ENCODE measurements at regions not wholly inside any gene's neighbourhood (a gene's known extent, or its start where the extent isn't known, plus 50 kb on each side); places are given as distances from the start of the nearest gene placed in this dataset.
"Not testable (repeated sequence)": the region's sequence is repeated elsewhere in the genome, so short reads cannot be mapped to it uniquely, and the experiment has no call there.

GRCh38 chr6:51120016-51120415 lies 301.3 kb downstream of the TFAP2B start:
- 53% methylated on average over 3 of the region's 3 CpGs for WGBS
- TF ChIP-seq CTCF (IDR thresholded peaks at IDR 0.05) (no peak), POLR2AphosphoS5 (IDR thresholded peaks at IDR 0.05) (no peak), EP300 (IDR thresholded peaks at IDR 0.05) (no peak), POLR2A (IDR thresholded peaks at IDR 0.05; ENCODE audit: low read depth) (no peak)

GRCh38 chr6:51121380-51121976 lies 302.8 kb downstream of the TFAP2B start:
- H3K27ac ChIP-seq (replicated peaks in 1 of 4); H3K36me3 ChIP-seq; H3K9me3 ChIP-seq; intact Hi-C loops (cut with DNase I); H3K27me3 ChIP-seq; H3K4me3 ChIP-seq; H3K4me1 ChIP-seq; DNase-seq (ENCODE audit: extremely low spot score): not testable (repeated sequence)
- 87% methylated on average over 14 of the region's 22 CpGs for WGBS

More at GRCh38 chr6:51120016-51120415, 301.3 kb downstream of the TFAP2B start:
- no peaks in the 10 kb centered on the region for H3K27me3 ChIP-seq
- no peaks in the 10 kb centered on the region for H3K9me3 ChIP-seq
- DNase-seq (ENCODE audit: extremely low spot score): no peak
- intact Hi-C loops (cut with DNase I): no loop called here
- H3K4me3 ChIP-seq: no peak overlapping the region
- H3K36me3 ChIP-seq: no peaks in the 10 kb centered on the region
- H3K4me1 ChIP-seq: no peaks in the 10 kb centered on the region
- H3K27ac ChIP-seq (replicated peaks in 1 of 4): no peak overlapping the region

GRCh38 chr6:51129043-51129442 lies 310.4 kb downstream of the TFAP2B start:
- Histone ChIP-seq H3K4me3 (no peak overlapping the region), H3K36me3 (no peaks in the 10 kb centered on the region), H3K4me1 (no peaks in the 10 kb centered on the region), H3K9me3 (no peaks in the 10 kb centered on the region), H3K27me3 (no peaks in the 10 kb centered on the region), H3K27ac (replicated peaks in 1 of 4) (no peak overlapping the region)
- intact Hi-C loops (cut with DNase I): no loop called here
- no peak for TF ChIP-seq POLR2AphosphoS5 (IDR thresholded peaks at IDR 0.05)
- no peak for TF ChIP-seq POLR2A (IDR thresholded peaks at IDR 0.05; ENCODE audit: low read depth)
- TF ChIP-seq EP300 (IDR thresholded peaks at IDR 0.05): no peak
- no peak for TF ChIP-seq CTCF (IDR thresholded peaks at IDR 0.05)
- no peak for DNase-seq (ENCODE audit: extremely low spot score)

GRCh38 chr6:51137777-51138176 lies 319.1 kb downstream of the TFAP2B start:
- Histone ChIP-seq H3K27ac (replicated peaks in 1 of 4) (no peak overlapping the region), H3K4me3 (no peak overlapping the region), H3K9me3 (peaks cover 0 to 7% (median 2%) of the 10 kb centered on the region in 4 donors), H3K27me3 (no peaks in the 10 kb centered on the region), H3K4me1 (no peaks in the 10 kb centered on the region), H3K36me3 (no peaks in the 10 kb centered on the region)
- TF ChIP-seq CTCF (IDR thresholded peaks at IDR 0.05) (no peak), POLR2AphosphoS5 (IDR thresholded peaks at IDR 0.05) (no peak), POLR2A (IDR thresholded peaks at IDR 0.05; ENCODE audit: low read depth) (no peak)
- no peak for DNase-seq (ENCODE audit: extremely low spot score)
- intact Hi-C loops (cut with DNase I): no loop called here

- Histone ChIP-seq H3K27me3 (no peaks in the 10 kb centered on the region), H3K4me3 (no peak overlapping the region), H3K4me1 (no peaks in the 10 kb centered on the region), H3K9me3 (peaks cover 0 to 7% (median 2%) of the 10 kb centered on the region in 4 donors), H3K36me3 (no peaks in the 10 kb centered on the region), H3K27ac (replicated peaks in 1 of 4) (no peak overlapping the region)
- TF ChIP-seq POLR2AphosphoS5 (IDR thresholded peaks at IDR 0.05) (no peak), CTCF (IDR thresholded peaks at IDR 0.05) (no peak), EP300 (IDR thresholded peaks at IDR 0.05) (no peak), POLR2A (IDR thresholded peaks at IDR 0.05; ENCODE audit: low read depth) (no peak)
- intact Hi-C loops (cut with DNase I): no loop called here
- WGBS: 71% methylated on average over 3 of the region's 3 CpGs
- no peak for DNase-seq (ENCODE audit: extremely low spot score)
Measured at GRCh38 chr6:51139950-51140385, 321.3 kb downstream of the TFAP2B start.
